Fibroblast of mammary gland (primary cell): ENCODE measurements at regions not wholly inside any gene's neighbourhood (a gene's known extent, or its start where the extent isn't known, plus 50 kb on each side); places are given as distances from the start of the nearest gene placed in this dataset.
"Not testable (repeated sequence)": the region's sequence is repeated elsewhere in the genome, so short reads cannot be mapped to it uniquely, and the experiment has no call there.

Source experiments
- DNase-seq: peaks from one replicate; pipeline ENCODE4 v3.0.0-alpha.2; 2010; ENCODE audit warnings: low read depth
- H3K4me3 ChIP-seq: 2 replicates; pipeline ENCODE4 v1.5.1; 2011; ENCODE audit warnings: low read depth, mild to moderate bottlenecking, low read length, moderate library complexity; ENCODE audit not compliant: control insufficient read depth
- CTCF ChIP-seq: conservative IDR thresholded peaks from 2 replicates; pipeline ENCODE4 v1.5.1; 2011; ENCODE audit warnings: low read depth, low read length, inconsistent platforms; ENCODE audit not compliant: control insufficient read depth, insufficient read depth

GRCh38 chr6:137389150-137389704 lies 105.0 kb downstream of the OLIG3 start:
- no peak overlapping the region for H3K4me3 ChIP-seq
- TF ChIP-seq CTCF = no peak
- DNase-seq = peak; percentile 12

- DNase-seq = no peak
- TF ChIP-seq CTCF = no peak
Observed at GRCh38 chr6:137387096-137387764, 107.0 kb downstream of the OLIG3 start.

GRCh38 chr6:137383287-137383686 lies 110.9 kb downstream of the OLIG3 start:
- not testable (repeated sequence) for DNase-seq, H3K4me3 ChIP-seq

More at GRCh38 chr6:137387096-137387764, 107.0 kb downstream of the OLIG3 start:
- H3K4me3 ChIP-seq = no peak overlapping the region

GRCh38 chr6:137378090-137378369 lies 116.2 kb downstream of the OLIG3 start:
- TF ChIP-seq CTCF = no peak

GRCh38 chr6:137373296-137373695 lies 120.9 kb downstream of the OLIG3 start:
- no peak overlapping the region for H3K4me3 ChIP-seq
- no peak for DNase-seq
- no peak for TF ChIP-seq CTCF

More at GRCh38 chr6:137378090-137378369, 116.2 kb downstream of the OLIG3 start:
- no peak overlapping the region for H3K4me3 ChIP-seq
- no peak for DNase-seq

GRCh38 chr6:137372532-137372931 lies 121.7 kb downstream of the OLIG3 start:
- H3K4me3 ChIP-seq = no peak overlapping the region
- no peak for DNase-seq
- TF ChIP-seq CTCF = no peak

GRCh38 chr6:137371634-137372016 lies 122.6 kb downstream of the OLIG3 start:
- no peak for DNase-seq
- H3K4me3 ChIP-seq = no peak overlapping the region
- no peak for TF ChIP-seq CTCF
